ENCODE measurements at regions not wholly inside any gene's neighbourhood (a gene's known extent, or its start where the extent isn't known, plus 50 kb on each side); places are given as distances from the start of the nearest gene placed in this dataset.

- TF ChIP-seq EZH2 (IDR thresholded peaks at IDR 0.05; ENCODE audit: borderline replicate concordance, insufficient read depth, low read depth, low read length, poor library complexity, severe bottlenecking) (no peak), CTCF (IDR thresholded peaks at IDR 0.05) (no peak)
- CTCF ChIA-PET = no interaction called here
Measured at GRCh38 chr2:120796094-120796493, 60.4 kb downstream of the GLI2 start.

GRCh38 chr2:120797421-120798221 lies 62.0 kb downstream of the GLI2 start:
- Histone ChIP-seq H4K20me1 (ENCODE audit: control insufficient read depth, insufficient read depth, low read length, poor library complexity, severe bottlenecking) (no peaks in the 10 kb centered on the region), H3K79me2 (ENCODE audit: control insufficient read depth, insufficient read depth, low read length) (no peaks in the 10 kb centered on the region), H3K27me3 (replicated peaks in 1 of 4; ENCODE audit: control extremely low read depth in 1 of 4, control insufficient read depth in 3 of 4, insufficient read depth in 4 of 4, low read length in 3 of 4) (no peaks in the 10 kb centered on the region), H3K27ac (ENCODE audit: low read length in 2 of 2) (no peak overlapping the region), H3K4me1 (ENCODE audit: control insufficient read depth in 2 of 2, insufficient read depth in 2 of 2, low read length in 2 of 2) (no peaks in the 10 kb centered on the region), H3K9me3 (ENCODE audit: control extremely low read depth in 1 of 3, control insufficient read depth in 2 of 3, insufficient read depth in 1 of 3, low read length in 2 of 3) (no peaks in the 10 kb centered on the region), H2AFZ (ENCODE audit: insufficient read depth, low read depth, low read length, poor library complexity, severe bottlenecking) (no peak overlapping the region), H3K4me2 (replicated peaks; ENCODE audit: low read depth, low read length, poor library complexity, severe bottlenecking) (no peak overlapping the region), H3K4me3 (ENCODE audit: control extremely low read depth in 1 of 5, extremely low read depth in 1 of 5, insufficient read depth in 1 of 5, low read depth in 2 of 5, low read length in 4 of 5) (no peak overlapping the region), H3K9ac (ENCODE audit: low read length) (no peak overlapping the region), H3K36me3 (replicated peaks in 1 of 2; ENCODE audit: control extremely low read depth in 1 of 2, control insufficient read depth in 1 of 2, extremely low read depth in 1 of 2, insufficient read depth in 2 of 2, low read length in 1 of 2) (no peaks in the 10 kb centered on the region)
- ChIA-PET CTCF (no interaction called here), POLR2A (no interaction called here)
- 90% methylated on average over 10 of the region's 19 CpGs for WGBS (ENCODE audit: insufficient coverage)
- Mint-ChIP-seq H3K4me1 (no peaks in the 10 kb centered on the region), H3K27me3 (no peaks in the 10 kb centered on the region), H3K9me3 (ENCODE audit: insufficient read depth) (no peaks in the 10 kb centered on the region), H3K4me3 (no peak overlapping the region), H3K27ac (no peak overlapping the region)
- TF ChIP-seq EZH2 (IDR thresholded peaks at IDR 0.05; ENCODE audit: borderline replicate concordance, insufficient read depth, low read depth, low read length, poor library complexity, severe bottlenecking) (no peak), CTCF (IDR thresholded peaks at IDR 0.05) (no peak)
- DNase-seq (no peak), ATAC-seq (ENCODE audit: low read depth) (no peak)
- intact Hi-C loops (cut with micrococcal nuclease) = no loop called here

More at GRCh38 chr2:120796094-120796493, 60.4 kb downstream of the GLI2 start:
- intact Hi-C loops (cut with micrococcal nuclease) = no loop called here
- Histone ChIP-seq H3K36me3 (replicated peaks in 1 of 2; ENCODE audit: control extremely low read depth in 1 of 2, control insufficient read depth in 1 of 2, extremely low read depth in 1 of 2, insufficient read depth in 2 of 2, low read length in 1 of 2) (no peaks in the 10 kb centered on the region), H3K4me2 (replicated peaks; ENCODE audit: low read depth, low read length, poor library complexity, severe bottlenecking) (no peak overlapping the region), H3K27me3 (replicated peaks in 1 of 4; ENCODE audit: control extremely low read depth in 1 of 4, control insufficient read depth in 3 of 4, insufficient read depth in 4 of 4, low read length in 3 of 4) (no peaks in the 10 kb centered on the region), H3K9ac (ENCODE audit: low read length) (no peak overlapping the region), H3K27ac (ENCODE audit: low read length in 2 of 2) (no peak overlapping the region), H3K9me3 (ENCODE audit: control extremely low read depth in 1 of 3, control insufficient read depth in 2 of 3, insufficient read depth in 1 of 3, low read length in 2 of 3) (no peaks in the 10 kb centered on the region), H3K4me3 (ENCODE audit: control extremely low read depth in 1 of 5, extremely low read depth in 1 of 5, insufficient read depth in 1 of 5, low read depth in 2 of 5, low read length in 4 of 5) (no peak overlapping the region), H4K20me1 (ENCODE audit: control insufficient read depth, insufficient read depth, low read length, poor library complexity, severe bottlenecking) (no peaks in the 10 kb centered on the region), H2AFZ (ENCODE audit: insufficient read depth, low read depth, low read length, poor library complexity, severe bottlenecking) (no peak overlapping the region), H3K4me1 (ENCODE audit: control insufficient read depth in 2 of 2, insufficient read depth in 2 of 2, low read length in 2 of 2) (no peaks in the 10 kb centered on the region), H3K79me2 (ENCODE audit: control insufficient read depth, insufficient read depth, low read length) (no peaks in the 10 kb centered on the region)
- DNase-seq (no peak), ATAC-seq (ENCODE audit: low read depth) (no peak)
- POLR2A ChIA-PET = no interaction called here
- H3K4me1 Mint-ChIP-seq = no peaks in the 10 kb centered on the region
- H3K27me3 Mint-ChIP-seq = peaks cover 4% of the 10 kb centered on the region
- no peak overlapping the region for H3K4me3 Mint-ChIP-seq
- 83% methylated on average over 7 of the region's 7 CpGs for whole genome bisulfite sequencing (ENCODE audit: insufficient coverage)
- no peak overlapping the region for H3K27ac Mint-ChIP-seq
- peaks cover 2% of the 10 kb centered on the region for H3K9me3 Mint-ChIP-seq (ENCODE audit: insufficient read depth)

All from B cell (primary cell).